ENCODE measurements at regions not wholly inside any gene's neighbourhood (a gene's known extent, or its start where the extent isn't known, plus 50 kb on each side); places are given as distances from the start of the nearest gene placed in this dataset.

DNA sequence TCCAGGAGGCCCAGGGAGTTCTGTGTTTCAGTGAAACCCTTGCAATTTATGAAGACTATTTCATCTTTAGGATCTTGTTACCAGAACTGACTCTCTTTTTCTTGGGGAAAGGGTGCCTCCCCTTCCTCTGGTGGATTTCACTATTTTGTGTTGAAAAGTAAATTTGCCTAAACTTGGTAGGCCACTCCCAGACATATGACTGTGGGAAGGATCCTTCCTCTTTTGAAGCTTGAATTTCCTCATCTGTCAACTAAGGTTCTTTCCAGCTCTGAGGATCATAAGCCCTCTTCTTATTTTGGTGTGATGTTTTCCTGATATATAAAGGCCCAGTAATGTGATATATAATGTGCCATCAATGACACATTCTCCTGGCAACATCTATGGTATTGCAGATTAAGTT lies 59.1 kb upstream of the ZFAND5 start:
- H3K4me3 Mint-ChIP-seq (ENCODE audit: unreplicated experiment), result no peak overlapping the region
- no peaks in the 10 kb centered on the region for H3K36me3 Mint-ChIP-seq (ENCODE audit: low read depth, unreplicated experiment)
- H3K27ac Mint-ChIP-seq (ENCODE audit: unreplicated experiment), result no peak overlapping the region
- H3K4me1 Mint-ChIP-seq (ENCODE audit: low read depth, unreplicated experiment), result no peaks in the 10 kb centered on the region
- Histone ChIP-seq H3K4me2 (ENCODE audit: low read length) (no peak overlapping the region), H3K79me2 (ENCODE audit: insufficient read depth, low read length) (no peaks in the 10 kb centered on the region), H4K20me1 (ENCODE audit: insufficient read depth, low read length) (no peaks in the 10 kb centered on the region), H3K4me3 (ENCODE audit: insufficient read depth, low read depth, low read length) (no peak overlapping the region), H3K27ac (ENCODE audit: low read depth, low read length) (no peak overlapping the region), H3K9me3 (ENCODE audit: insufficient read depth, low read depth, low read length) (no peaks in the 10 kb centered on the region), H3K9ac (ENCODE audit: low read length) (no peak overlapping the region), H3K4me1 (ENCODE audit: insufficient read depth, low read length) (peaks cover 15% of the 10 kb centered on the region), H3K27me3 (ENCODE audit: insufficient read depth, low read length) (no peaks in the 10 kb centered on the region), H3K36me3 (ENCODE audit: insufficient read depth, low read length) (no peaks in the 10 kb centered on the region), H2AFZ (ENCODE audit: low read depth, low read length) (no peak overlapping the region)
- H3K27me3 Mint-ChIP-seq (ENCODE audit: low read depth, unreplicated experiment), result peaks cover 3% of the 10 kb centered on the region
- TF ChIP-seq, protein P1, sequence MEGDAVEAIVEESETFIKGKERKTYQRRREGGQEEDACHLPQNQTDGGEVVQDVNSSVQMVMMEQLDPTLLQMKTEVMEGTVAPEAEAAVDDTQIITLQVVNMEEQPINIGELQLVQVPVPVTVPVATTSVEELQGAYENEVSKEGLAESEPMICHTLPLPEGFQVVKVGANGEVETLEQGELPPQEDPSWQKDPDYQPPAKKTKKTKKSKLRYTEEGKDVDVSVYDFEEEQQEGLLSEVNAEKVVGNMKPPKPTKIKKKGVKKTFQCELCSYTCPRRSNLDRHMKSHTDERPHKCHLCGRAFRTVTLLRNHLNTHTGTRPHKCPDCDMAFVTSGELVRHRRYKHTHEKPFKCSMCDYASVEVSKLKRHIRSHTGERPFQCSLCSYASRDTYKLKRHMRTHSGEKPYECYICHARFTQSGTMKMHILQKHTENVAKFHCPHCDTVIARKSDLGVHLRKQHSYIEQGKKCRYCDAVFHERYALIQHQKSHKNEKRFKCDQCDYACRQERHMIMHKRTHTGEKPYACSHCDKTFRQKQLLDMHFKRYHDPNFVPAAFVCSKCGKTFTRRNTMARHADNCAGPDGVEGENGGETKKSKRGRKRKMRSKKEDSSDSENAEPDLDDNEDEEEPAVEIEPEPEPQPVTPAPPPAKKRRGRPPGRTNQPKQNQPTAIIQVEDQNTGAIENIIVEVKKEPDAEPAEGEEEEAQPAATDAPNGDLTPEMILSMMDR (IDR thresholded peaks at IDR 0.05; ENCODE audit: insufficient read depth, low read depth, low read length), result no peak
- TF ChIP-seq EZH2 (IDR thresholded peaks at IDR 0.05; ENCODE audit: insufficient read depth, low read length), result no peak
- DNase-seq (ENCODE audit: low read depth) (no peak), FAIRE-seq (no peak)
- H3K9me3 Mint-ChIP-seq (ENCODE audit: unreplicated experiment), result no peaks in the 10 kb centered on the region

DNA sequence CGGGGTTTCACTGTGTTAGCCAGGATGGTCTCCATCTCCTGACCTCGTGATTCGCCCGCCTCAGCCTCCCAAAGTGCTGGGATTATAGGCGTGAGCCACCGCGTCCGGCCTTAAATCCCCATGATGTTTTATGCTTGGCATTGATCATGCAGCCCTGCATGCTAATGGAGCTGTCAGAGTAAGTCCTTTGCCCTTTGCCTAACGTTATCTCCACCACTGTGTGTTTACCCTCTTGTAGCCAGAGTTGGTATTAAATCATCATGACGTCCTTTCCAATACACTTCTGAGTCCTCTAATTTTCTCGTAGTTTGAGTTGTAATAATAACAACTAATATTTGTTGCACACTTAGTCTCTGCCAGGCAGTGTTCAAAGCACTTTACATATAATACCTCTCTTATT lies 57.2 kb upstream of the ZFAND5 start:
- no peaks in the 10 kb centered on the region for H3K27me3 ChIP-seq (ENCODE audit: insufficient read depth, low read length)
- no peak overlapping the region for H3K4me3 Mint-ChIP-seq (ENCODE audit: unreplicated experiment)
- no peak overlapping the region for H3K4me3 ChIP-seq (ENCODE audit: insufficient read depth, low read depth, low read length)
- no peaks in the 10 kb centered on the region for H4K20me1 ChIP-seq (ENCODE audit: insufficient read depth, low read length)
- TF ChIP-seq EZH2 (IDR thresholded peaks at IDR 0.05; ENCODE audit: insufficient read depth, low read length), result no peak
- TF ChIP-seq, protein P1 (IDR thresholded peaks at IDR 0.05; ENCODE audit: insufficient read depth, low read depth, low read length), result no peak
- no peaks in the 10 kb centered on the region for H3K36me3 Mint-ChIP-seq (ENCODE audit: low read depth, unreplicated experiment)
- H3K9ac ChIP-seq (ENCODE audit: low read length), result no peak overlapping the region
- no peaks in the 10 kb centered on the region for H3K36me3 ChIP-seq (ENCODE audit: insufficient read depth, low read length)
- no peak for DNase-seq (ENCODE audit: low read depth)
- H3K9me3 Mint-ChIP-seq (ENCODE audit: unreplicated experiment), result no peaks in the 10 kb centered on the region
- peaks cover 3% of the 10 kb centered on the region for H3K27me3 Mint-ChIP-seq (ENCODE audit: low read depth, unreplicated experiment)
- no peak overlapping the region for H3K27ac Mint-ChIP-seq (ENCODE audit: unreplicated experiment)
- H3K4me2 ChIP-seq (ENCODE audit: low read length), result no peak overlapping the region
- no peak for FAIRE-seq
- no peak overlapping the region for H3K27ac ChIP-seq (ENCODE audit: low read depth, low read length)
- no peak overlapping the region for H2AFZ ChIP-seq (ENCODE audit: low read depth, low read length)
- no peaks in the 10 kb centered on the region for H3K9me3 ChIP-seq (ENCODE audit: insufficient read depth, low read depth, low read length)
- H3K4me1 Mint-ChIP-seq (ENCODE audit: low read depth, unreplicated experiment), result no peaks in the 10 kb centered on the region
- no peaks in the 10 kb centered on the region for H3K79me2 ChIP-seq (ENCODE audit: insufficient read depth, low read length)
- H3K4me1 ChIP-seq (ENCODE audit: insufficient read depth, low read length), result no peaks in the 10 kb centered on the region

DNA sequence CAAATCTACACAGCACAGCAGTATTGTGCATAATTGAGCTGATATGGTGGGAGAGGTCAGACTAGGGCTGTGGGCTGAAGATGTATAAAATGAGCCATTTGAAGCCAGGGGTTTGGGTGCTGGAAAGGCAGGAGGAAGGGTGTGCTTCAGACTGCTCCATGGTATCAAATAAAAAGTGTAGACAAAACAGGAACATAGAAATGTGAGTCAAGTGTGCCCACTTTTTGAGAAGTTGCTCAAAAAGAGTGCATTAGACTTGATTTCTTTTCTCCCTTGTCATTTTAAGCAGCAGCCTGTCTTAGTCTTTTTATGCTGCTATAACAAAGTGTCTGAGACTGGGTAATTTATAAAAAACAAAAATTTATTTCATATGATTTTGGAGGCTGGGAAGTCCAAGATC lies 55.8 kb upstream of the ZFAND5 start:
- no peak overlapping the region for H3K4me3 ChIP-seq (ENCODE audit: insufficient read depth, low read depth, low read length)
- H2AFZ ChIP-seq (ENCODE audit: low read depth, low read length), result no peak overlapping the region
- no peaks in the 10 kb centered on the region for H3K79me2 ChIP-seq (ENCODE audit: insufficient read depth, low read length)
- DNase-seq (ENCODE audit: low read depth) (no peak), FAIRE-seq (no peak)
- H3K9ac ChIP-seq (ENCODE audit: low read length), result no peak overlapping the region
- Mint-ChIP-seq H3K36me3 (ENCODE audit: low read depth, unreplicated experiment) (no peaks in the 10 kb centered on the region), H3K27ac (ENCODE audit: unreplicated experiment) (no peak overlapping the region), H3K9me3 (ENCODE audit: unreplicated experiment) (no peaks in the 10 kb centered on the region), H3K4me3 (ENCODE audit: unreplicated experiment) (no peak overlapping the region), H3K27me3 (ENCODE audit: low read depth, unreplicated experiment) (peaks cover 3% of the 10 kb centered on the region), H3K4me1 (ENCODE audit: low read depth, unreplicated experiment) (no peaks in the 10 kb centered on the region)
- H3K27me3 ChIP-seq (ENCODE audit: insufficient read depth, low read length), result no peaks in the 10 kb centered on the region
- H3K4me1 ChIP-seq (ENCODE audit: insufficient read depth, low read length), result no peaks in the 10 kb centered on the region
- H3K36me3 ChIP-seq (ENCODE audit: insufficient read depth, low read length), result no peaks in the 10 kb centered on the region
- TF ChIP-seq EZH2 (IDR thresholded peaks at IDR 0.05; ENCODE audit: insufficient read depth, low read length), result no peak
- TF ChIP-seq, protein P1 (IDR thresholded peaks at IDR 0.05; ENCODE audit: insufficient read depth, low read depth, low read length), result no peak
- H3K9me3 ChIP-seq (ENCODE audit: insufficient read depth, low read depth, low read length), result no peaks in the 10 kb centered on the region
- H3K4me2 ChIP-seq (ENCODE audit: low read length), result no peak overlapping the region
- H3K27ac ChIP-seq (ENCODE audit: low read depth, low read length), result no peak overlapping the region
- no peaks in the 10 kb centered on the region for H4K20me1 ChIP-seq (ENCODE audit: insufficient read depth, low read length)

Data from astrocyte (in vitro differentiated cells and primary cell).